HG02981 (cell line): ENCODE measurements at regions not wholly inside any gene's neighbourhood (a gene's known extent, or its start where the extent isn't known, plus 50 kb on each side); places are given as distances from the start of the nearest gene placed in this dataset.
"Not testable (repeated sequence)": the region's sequence is repeated elsewhere in the genome, so short reads cannot be mapped to it uniquely, and the experiment has no call there.

ENCODE experiments used
- ATAC-seq: cut with Tn5 transposase; IDR thresholded peaks from one replicate; pipeline ENCODE4 v1.9.1; 2021; ENCODE audit warnings: mild to moderate bottlenecking, moderate library complexity; ENCODE audit not compliant: unreplicated experiment

DNA sequence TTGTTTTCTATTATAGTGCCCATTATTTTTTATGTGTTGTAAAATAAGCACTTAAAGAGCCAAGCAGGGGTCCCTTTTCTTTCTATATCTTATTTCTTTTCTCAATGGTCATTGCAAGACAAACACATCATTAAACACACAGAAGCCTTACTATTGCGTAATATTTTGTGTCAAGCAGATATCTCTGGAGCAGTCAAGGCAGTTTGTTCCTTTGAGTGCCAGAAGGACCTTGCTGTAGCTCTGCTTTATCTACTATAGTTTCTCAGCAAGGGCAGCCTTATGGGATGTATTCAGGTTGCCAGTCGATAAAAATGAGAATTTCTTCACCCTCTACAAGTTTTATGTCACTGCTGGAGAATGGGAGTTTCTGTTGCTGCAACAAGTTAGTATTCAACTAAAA lies 319.3 kb downstream of the TDRD3 start:
- ATAC-seq = no peak

DNA sequence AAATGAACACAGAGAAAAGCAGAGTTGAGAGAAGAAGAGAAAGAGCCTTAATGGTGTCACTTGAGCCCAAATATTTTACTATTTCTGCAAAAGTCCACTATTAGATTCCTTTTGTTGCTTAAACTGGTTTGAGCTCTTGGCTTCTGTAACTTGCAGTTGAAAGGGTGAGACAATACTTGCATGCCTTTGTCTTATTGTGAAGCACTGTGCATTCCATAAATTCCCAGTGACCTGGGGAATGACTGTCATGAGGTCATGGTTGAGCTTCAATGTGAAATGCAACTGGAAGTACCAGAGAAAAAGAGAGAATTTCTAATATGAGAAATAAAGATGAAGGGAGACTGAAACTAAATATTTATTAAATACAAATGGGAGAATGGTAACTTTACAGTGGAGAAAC lies 310.9 kb downstream of the TDRD3 start:
- no peak for ATAC-seq

- no peak for ATAC-seq
Measured at GRCh38 chr13:60701895-60702294, 304.9 kb downstream of the TDRD3 start.

- no peak for ATAC-seq
Measured at GRCh38 chr13:60700994-60701393, 304.0 kb downstream of the TDRD3 start.

DNA sequence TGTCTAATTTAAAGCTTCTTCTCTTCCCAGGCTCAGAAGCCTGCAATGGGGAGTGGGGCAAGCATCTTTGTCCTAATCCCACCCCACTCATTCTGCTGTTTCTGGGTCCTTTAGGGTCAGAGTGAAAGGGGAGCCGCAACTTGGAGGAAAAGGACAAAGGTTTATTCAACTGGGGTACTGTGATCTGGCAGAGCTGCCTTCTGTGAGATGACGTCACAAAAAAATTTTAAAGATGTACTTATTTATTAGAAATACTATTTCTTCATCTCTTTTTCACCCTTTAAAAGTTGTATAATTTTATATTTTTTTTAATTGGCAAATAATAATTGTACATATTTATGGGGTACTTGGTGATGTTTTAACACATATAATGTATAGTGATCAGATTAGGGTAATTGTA lies 302.6 kb downstream of the TDRD3 start:
- ATAC-seq = no peak

DNA sequence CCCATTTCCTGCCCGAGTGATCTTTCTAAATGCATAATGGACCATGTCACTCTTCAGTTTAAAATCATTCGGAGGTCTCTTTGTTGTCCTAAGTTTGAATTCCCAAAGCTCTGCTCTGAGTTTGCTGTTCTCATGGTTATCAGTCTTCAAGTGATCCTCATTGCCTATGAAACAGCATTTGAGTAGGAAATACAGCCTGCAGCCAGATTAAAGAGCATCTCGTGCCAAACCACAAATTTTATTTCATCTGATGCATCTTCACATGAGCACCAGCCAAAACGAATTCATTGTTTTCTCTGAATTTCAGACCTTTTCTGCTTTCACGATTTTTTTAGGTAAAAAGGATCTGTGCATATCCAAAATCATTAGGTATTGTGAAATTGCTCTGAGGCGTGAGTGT lies 299.6 kb downstream of the TDRD3 start:
- ATAC-seq = no peak

DNA sequence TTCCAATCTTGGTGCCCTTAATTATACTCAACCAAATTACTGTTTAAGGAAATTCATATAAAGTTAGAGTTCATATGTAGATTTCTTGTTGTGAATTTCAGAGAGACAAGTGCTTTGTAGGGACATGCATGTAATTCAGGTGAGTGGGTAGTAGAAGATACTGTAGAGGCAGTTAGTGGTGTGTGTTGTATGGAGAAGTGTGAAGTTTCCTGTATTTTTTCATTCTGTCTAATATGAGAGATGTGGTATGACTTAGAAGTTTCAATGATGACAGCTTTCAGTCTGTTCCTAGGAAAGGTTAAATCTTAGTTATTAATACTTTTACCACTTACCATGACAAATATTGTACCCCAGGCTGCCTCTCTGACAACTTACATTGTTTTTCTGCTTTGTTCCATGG lies 294.2 kb downstream of the TDRD3 start:
- no peak for ATAC-seq

GRCh38 chr13:60690604-60691003 lies 293.6 kb downstream of the TDRD3 start:
- ATAC-seq = no peak

DNA sequence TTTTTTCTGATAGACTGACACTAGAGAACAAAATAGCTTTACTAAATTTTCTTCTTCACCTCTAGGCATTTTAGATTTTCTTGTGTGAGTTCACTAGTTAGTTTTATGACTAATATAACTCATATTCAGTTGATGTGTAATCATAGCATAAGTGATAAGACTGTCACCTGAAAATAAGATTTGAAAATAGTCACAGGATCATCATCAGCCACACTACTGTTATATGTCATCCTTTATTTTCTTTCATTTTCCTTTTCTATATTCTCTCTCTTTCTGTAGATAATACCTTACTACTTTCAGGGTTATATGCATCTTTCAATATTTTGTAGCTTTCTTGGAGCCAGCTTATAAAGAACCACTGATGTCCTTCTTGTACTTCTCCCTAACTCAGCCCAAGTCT lies 292.6 kb downstream of the TDRD3 start:
- peak; percentile 51 for ATAC-seq

DNA sequence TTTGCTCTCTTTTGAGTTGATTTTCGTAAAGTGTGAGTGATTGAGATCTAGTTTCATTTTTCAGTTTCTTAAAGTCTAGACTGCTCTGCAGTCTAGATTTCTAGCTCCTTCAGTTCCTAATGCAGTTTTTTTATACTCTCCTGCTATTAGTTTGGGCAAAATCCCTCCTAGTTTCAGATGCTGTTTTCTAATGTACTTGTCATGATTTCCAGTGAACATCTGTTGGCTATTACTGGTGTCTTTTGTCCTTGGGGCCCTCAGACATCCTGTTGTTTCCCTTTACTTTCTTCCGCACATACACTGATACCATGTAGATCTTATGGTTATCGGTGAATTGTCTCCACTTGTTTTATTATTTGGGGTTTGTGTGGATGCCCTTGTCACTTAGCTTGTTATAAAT lies 292.1 kb downstream of the TDRD3 start:
- no peak for ATAC-seq

DNA sequence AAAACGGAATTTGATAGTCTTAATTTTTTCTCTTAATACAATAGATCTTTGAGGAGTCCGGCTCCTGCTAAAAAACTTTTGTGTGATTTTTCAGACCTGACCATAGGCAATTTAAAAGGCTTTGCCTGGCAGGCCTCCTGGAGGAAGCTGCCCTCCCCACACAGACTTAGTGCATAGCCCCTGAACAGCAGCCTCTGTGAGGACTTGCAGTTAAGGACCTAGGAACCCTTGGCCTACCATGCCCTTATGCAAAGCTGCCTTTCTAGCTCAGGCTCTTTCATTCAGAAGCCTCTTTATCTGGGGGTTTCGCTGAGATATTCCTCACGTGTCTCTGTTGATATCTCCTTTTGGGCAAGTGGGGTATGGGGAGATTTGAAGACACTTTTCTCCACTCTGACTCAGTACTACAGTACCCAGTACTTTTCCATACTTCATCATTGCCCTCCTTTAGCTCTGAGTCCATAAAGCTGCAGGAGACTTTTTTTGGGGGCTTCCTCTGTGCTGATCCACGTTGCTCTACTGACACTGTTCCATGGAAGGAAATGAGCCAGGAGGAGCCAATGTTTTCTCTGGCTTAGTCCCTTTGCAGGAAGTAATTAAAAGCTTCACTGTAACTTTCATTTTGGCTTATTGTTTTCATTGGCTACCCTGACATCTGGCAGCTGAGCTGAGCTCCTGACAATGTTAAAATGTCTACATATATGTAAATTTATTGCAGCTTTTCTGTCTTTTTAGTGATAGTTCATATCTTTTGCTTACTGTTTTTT lies 283.1 kb downstream of the TDRD3 start:
- ATAC-seq = no peak

DNA sequence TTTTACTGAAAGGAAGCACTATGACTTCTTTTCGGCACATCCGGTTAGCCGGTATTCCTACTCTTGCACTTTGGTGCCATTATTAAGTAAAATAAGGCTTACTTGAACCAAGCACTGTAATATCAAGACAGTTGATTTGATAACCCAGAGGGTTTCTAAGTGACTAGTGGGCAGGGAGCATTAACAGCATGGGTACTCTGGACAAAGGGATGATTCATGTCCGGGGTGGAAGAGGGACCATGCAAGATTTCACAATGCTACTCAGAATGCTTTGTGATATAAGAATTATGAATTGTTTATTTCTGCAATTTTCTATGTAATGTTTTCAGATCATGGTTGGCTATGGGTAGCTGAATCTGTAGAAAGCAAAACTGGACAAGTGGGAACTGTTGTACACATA lies 282.1 kb downstream of the TDRD3 start:
- ATAC-seq = no peak

- no peak for ATAC-seq
Measured at GRCh38 chr13:60671386-60671785, 274.4 kb downstream of the TDRD3 start.

GRCh38 chr13:60663788-60664187 lies 266.8 kb downstream of the TDRD3 start:
- no peak for ATAC-seq

DNA sequence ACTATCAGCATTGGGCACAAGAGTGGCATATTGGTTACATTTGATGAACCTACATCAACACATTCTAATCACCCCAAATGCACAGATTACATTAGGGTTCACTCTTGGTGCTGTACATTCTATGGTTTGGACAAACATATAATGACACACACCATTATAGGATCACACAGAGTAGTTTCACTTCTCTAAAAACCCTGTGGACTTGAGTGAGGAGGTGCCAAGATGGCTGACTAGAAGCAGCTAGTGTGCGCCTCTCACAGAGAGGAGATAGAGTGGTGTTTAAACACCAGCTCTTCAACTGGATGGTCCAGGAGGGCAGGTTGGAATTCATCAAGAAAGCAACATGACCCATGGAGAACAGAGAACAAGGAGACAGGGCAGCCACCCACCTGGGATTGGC lies 265.6 kb downstream of the TDRD3 start:
- peak; percentile 59 for ATAC-seq

DNA sequence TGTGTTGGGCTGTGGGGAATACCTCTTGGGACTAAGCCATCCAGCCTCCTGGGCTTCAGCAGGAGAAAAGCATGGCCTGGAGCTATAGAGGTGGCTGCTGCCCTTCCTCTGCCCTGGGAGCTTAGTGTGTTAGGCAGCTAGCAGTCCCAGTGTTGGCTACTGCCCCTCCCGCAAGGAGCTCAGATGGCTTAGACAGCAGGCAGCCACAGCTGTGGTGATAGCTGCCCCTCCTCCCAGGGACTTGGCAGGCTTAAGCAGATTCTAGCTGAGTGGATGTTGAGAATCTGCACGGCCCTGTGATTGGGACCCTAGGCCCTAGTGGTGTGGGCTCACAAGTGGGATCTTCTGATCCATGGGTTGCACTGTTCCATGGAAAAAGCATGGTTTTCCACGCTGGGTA lies 264.5 kb downstream of the TDRD3 start:
- no peak for ATAC-seq

- not testable (repeated sequence) for ATAC-seq
Measured at GRCh38 chr13:60657586-60657985, 260.6 kb downstream of the TDRD3 start.

DNA sequence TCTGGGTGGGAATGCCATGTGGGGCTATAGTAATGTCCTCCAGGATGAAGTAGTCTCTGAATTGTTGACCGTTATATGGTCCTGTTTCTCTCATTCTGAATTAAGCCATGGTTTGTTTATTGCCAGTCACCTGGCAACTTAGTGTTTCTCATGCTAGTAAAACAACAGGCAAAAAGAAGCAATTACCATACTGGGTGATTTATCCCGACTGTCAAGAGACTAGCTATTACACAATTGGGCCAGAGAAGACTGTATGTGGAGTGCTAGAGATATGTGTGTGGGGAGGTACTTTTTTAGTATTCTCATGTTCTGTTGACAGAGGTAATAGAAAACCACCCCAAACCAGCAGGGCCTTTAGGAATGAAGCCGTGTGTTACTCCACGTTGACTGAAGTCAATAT lies 258.2 kb downstream of the TDRD3 start:
- no peak for ATAC-seq

DNA sequence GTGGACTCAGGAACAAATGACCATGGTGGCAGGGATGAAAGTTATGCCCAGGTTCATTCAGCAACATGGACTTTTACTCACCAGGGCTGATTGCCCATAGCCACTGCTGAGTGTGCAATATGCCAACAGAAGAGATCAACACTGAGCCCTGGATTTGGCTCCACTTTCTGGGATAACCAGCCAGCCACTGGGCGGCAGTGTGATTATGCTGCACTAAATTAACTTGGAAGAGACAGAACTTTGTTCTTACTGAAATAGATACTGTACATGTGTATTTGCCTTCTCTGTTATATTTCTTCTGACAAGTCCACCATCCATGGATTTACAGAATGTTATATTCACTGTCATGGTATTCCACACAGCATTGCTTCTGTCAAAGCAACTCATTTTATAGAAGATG lies 257.4 kb downstream of the TDRD3 start:
- ATAC-seq = no peak

- no peak for ATAC-seq
Measured at GRCh38 chr13:60647547-60647946, 250.5 kb downstream of the TDRD3 start.

- no peak for ATAC-seq
Measured at GRCh38 chr13:60646620-60647019, 249.6 kb downstream of the TDRD3 start.

- peak; percentile 69 for ATAC-seq
Measured at GRCh38 chr13:60645676-60646075, 248.7 kb downstream of the TDRD3 start.

- no peak for ATAC-seq
Measured at GRCh38 chr13:60642552-60642951, 245.5 kb downstream of the TDRD3 start.
